ENCODE measurements at regions not wholly inside any gene's neighbourhood (a gene's known extent, or its start where the extent isn't known, plus 50 kb on each side); places are given as distances from the start of the nearest gene placed in this dataset.

DNA sequence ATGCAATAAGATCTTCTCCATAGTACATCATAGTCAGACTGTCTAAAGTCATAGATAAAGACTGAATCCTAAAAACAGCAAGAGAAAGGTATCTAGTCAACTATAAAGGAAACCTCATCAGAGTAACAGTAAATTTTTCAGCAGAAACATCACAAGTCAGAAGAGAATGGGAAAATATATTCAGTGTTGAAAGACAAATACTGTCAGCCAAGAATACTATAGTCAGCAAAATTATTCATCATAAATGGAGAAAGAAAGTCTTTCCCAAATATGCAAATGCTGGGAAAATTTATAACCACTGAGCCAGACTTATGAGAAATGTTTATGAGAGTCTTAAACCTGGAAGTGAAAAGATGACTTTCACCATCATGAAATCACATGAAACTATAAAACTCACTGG is 136.7 kb downstream of the KDR start:
- no peak for DNase-seq

- no peak for DNase-seq
Measured at GRCh38 chr4:54986095-54986846, 139.1 kb downstream of the KDR start.

GRCh38 chr4:54976682-54977081 is 148.7 kb downstream of the KDR start:
- DNase-seq: no peak

GRCh38 chr4:54976031-54976430 is 149.4 kb downstream of the KDR start:
- DNase-seq: no peak

- DNase-seq: no peak
Measured at GRCh38 chr4:54973784-54974183, 151.6 kb downstream of the KDR start.

DNA sequence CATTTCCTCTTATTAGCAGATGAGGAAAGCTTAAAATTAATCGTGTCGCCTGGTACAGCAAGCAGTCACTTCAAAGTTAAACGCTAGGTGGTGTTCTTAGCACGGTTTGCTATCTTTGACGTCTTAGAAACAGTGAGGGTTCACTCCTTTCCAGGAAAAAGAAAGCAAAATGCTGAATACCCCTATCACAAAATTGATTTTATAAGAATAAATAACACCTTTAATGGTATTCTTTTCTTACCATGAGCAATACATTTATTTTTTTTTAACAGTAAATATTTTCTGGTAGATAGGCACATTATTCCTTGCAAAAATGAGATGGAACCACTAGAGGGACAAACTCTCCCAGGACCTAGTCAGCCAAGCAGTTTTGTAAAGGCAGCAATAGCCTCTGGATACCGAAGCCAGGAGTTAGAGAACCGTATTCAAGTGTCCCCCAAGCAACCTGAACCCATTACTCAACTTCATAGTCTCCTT is 153.9 kb downstream of the KDR start:
- DNase-seq: peak; percentile 68 to 76 (median 73)

GRCh38 chr4:54967289-54967688 is 158.1 kb downstream of the KDR start:
- DNase-seq: no peak

GRCh38 chr4:54961357-54961975 is 163.9 kb downstream of the KDR start:
- peak; percentile 31 to 56 (median 54) for DNase-seq

DNA sequence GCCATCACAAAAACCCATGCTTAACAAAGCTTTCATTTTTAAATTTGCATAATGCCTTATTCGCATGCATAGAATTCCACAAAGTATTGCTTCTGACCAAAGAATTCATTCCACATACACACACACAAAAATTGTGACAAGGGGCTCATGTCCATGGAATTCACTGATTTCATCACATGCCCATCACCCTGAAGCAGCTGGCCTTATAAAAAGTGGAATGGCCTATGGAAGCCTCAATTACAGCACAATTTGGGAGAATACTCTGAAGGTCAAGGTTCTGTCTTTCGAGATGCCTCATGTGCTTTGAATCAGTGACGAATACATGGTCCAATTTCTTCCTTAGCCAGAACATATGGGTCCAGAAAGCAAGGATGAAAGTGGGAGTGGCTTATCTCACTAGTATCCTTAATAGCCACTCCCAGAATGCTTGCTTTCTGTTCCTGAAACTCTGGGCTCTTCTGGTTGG is 165.7 kb downstream of the KDR start:
- DNase-seq: no peak

DNA sequence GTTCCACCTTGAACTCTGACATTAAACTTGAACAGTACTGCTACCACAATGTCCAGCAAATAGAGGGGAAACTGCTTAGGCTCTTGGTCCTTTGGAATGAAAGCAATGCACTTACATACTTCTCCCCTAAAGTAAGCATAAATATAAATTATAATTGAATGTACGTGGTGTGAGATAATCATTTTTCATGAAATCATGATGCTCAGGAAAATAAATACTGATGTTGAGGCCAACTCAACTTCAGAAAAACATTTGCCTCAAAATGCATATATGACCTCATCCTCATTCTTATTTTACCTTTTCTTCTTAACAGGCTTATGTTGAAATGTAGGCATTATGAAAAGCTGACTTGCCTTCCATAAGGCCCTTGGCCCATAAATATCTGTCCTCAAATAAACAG is 166.3 kb downstream of the KDR start:
- no peak for DNase-seq

GRCh38 chr4:54958236-54958635 is 167.2 kb downstream of the KDR start:
- DNase-seq: no peak

GRCh38 chr4:54954656-54955388 is 170.6 kb downstream of the KDR start:
- no peak for DNase-seq

DNA sequence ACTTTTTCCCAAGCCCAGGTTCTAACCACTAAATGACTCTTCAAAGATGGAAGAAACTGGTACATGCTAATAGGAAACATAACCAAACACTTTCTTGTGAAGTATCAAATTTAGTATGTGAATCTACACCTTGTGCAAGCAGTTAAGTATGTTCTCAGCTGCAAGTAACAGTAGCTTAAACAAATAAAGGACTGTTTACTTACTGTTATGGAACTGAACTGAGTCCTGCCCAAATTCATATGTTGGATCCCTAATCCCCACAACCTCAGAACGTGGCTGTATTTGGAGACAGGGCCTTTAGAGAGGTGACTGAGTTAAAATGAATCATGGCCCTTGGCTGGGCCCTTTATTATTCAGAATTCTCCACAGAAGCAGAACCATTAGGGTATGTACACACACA is 178.7 kb downstream of the KDR start:
- no peak for DNase-seq

GRCh38 chr4:54945838-54946237 is 179.6 kb downstream of the KDR start:
- DNase-seq: no peak

DNA sequence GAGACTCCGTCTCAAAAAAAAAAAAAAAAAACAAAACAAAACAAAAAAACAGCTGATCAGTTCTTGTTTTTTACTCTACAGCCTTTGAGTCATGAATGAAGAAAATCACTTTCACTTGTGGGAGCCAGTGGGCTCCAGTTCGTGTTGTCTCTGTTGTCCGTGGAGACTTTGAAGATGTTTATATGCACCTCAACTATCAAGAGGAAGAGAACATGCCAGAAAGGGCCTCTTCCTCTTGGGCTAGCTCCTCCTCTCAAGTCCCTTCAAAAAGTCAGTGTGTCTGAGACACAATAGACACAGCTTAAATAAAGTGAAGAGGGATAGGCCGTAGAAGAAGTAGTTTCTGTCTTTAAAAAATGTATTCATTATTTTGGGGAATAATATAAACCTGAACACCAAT is 182.7 kb downstream of the KDR start:
- peak; percentile 13 to 52 (median 40) for DNase-seq

DNA sequence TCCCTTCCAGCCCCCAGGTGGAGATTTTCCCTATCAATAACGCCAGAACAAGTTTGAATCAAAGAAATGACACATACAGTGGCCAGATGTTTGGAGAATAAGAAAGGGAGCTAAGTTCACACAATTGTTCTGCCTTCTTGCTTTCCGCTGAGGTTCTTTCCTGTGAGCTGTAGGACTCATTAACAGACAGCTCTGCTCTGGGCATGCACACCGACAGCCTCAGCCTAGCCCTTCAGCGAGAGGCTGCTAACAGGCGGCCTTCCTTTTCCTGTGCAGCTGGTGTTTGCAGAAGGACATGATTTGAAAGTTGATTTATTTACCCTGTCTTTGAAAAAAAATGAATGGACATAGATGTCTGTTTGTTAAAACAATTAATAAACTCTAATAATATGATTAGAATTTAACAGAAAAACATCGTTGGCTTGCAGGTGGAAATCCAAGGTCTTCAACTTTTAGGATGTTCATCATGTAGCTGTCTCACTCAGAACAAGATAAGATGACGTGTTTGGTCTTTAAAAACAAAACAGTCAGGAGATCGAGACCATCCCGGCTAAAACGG is 183.3 kb downstream of the KDR start:
- DNase-seq: peak in 1 of 3 donors; percentile 4

GRCh38 chr4:54940996-54941865 is 184.2 kb downstream of the KDR start:
- no peak for DNase-seq

GRCh38 chr4:54937501-54937900 is 187.9 kb downstream of the KDR start:
- DNase-seq: no peak

DNA sequence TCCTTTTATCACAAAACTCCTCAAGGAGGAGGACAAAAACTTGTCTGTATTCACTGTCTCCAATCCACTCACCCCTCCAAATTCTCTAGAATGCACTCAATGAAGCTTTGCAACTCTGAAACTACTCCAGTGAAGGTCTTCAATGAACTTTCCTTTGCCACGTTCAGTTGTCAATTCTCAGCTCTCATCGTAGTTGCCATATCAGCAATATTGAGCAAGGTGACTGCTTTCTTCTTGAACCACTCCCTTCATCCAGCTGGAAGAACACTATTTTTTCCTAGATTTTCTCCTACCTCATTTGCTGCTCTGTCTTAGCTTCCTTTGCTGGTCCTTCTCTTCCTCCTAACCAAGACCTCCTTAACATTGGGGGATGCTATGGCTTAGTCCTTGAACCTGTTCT is 191.8 kb downstream of the KDR start:
- DNase-seq: no peak

GRCh38 chr4:54930226-54930625 is 195.2 kb downstream of the KDR start:
- DNase-seq: no peak

DNA sequence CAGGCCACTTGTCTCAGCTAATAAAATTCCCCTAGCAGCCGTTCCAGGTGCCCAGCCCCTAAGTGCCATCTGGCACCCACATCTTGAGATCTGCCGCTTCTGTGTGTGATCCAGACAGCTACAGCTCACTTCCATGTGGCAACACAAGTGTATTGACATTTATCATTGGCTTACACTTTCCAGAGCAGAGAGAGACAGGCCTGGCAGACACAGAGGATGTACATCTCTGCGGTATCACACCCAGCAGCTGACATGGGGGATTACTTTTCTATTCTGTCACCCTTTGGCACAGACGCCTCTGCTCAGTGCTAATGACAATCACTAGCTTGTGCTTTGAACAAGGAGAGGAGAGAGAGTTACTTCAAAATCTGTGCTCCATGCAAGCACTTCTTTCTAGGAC is 195.9 kb downstream of the KDR start:
- no peak for DNase-seq

- DNase-seq: no peak
Measured at GRCh38 chr4:54924891-54925290, 200.5 kb downstream of the KDR start.
